GM23338 (cell line): ENCODE measurements at regions not wholly inside any gene's neighbourhood (a gene's known extent, or its start where the extent isn't known, plus 50 kb on each side); places are given as distances from the start of the nearest gene placed in this dataset.
A peak's percentile ranks its signal among the peaks of the same experiment; 100 is the strongest.

ENCODE experiments used
- CTCF ChIP-seq, 2 experiments: fragments of 200-600 bp in 1 of 2; sonication (generic) in 1 of 2; conservative IDR thresholded peaks; 2 replicates each; pipeline versions ENCODE4 v1.5.1 to v1.6.1; 2016 to 2017; ENCODE audit warnings: antibody characterized with exemption in 2 of 2, low read depth in 2 of 2, mild to moderate bottlenecking in 2 of 2, moderate library complexity in 1 of 2
- EZH2 ChIP-seq: fragments of 200-600 bp; sonication (generic); IDR thresholded peaks from one replicate; pipeline ENCODE4 v1.8.0; 2017; ENCODE audit warnings: antibody characterized with exemption, mild to moderate bottlenecking, low read depth; ENCODE audit not compliant: unreplicated experiment
- EZH2phosphoT487 ChIP-seq: fragments of 200-600 bp; sonication (generic); IDR thresholded peaks from one replicate; pipeline ENCODE4 v1.8.1; 2018; ENCODE audit warnings: antibody characterized with exemption; ENCODE audit not compliant: unreplicated experiment
- JUNB ChIP-seq: IDR thresholded peaks from one replicate; pipeline ENCODE4 v1.6.1; 2016; ENCODE audit warnings: antibody characterized with exemption; ENCODE audit not compliant: unreplicated experiment
- NANOG ChIP-seq: IDR thresholded peaks from 2 replicates; pipeline ENCODE4 v1.6.1; 2016; ENCODE audit warnings: antibody characterized with exemption, borderline replicate concordance
- POLR2AphosphoS5 ChIP-seq: IDR thresholded peaks from 2 replicates; pipeline ENCODE4 v1.6.1; 2016; ENCODE audit warnings: antibody characterized with exemption, low read depth
- TF ChIP-seq, protein P1 (sequence below): IDR thresholded peaks from one replicate; pipeline ENCODE4 v1.6.1; 2018; ENCODE audit warnings: antibody characterized with exemption; ENCODE audit not compliant: unreplicated experiment

GRCh38 chr15:77773903-77774302, 141.2 kb upstream of the LINGO1 start:
- TF ChIP-seq CTCF (conservative IDR thresholded peaks at IDR 0.05; ENCODE audit: low read depth in 2 of 2) (peak in 1 of 2 experiments; percentile 38; a peak in 2 of 4 replicates), EZH2 (no peak), POLR2AphosphoS5 (no peak), EZH2phosphoT487 (no peak), NANOG (no peak), JUNB (no peak)
- TF ChIP-seq, protein P1, sequence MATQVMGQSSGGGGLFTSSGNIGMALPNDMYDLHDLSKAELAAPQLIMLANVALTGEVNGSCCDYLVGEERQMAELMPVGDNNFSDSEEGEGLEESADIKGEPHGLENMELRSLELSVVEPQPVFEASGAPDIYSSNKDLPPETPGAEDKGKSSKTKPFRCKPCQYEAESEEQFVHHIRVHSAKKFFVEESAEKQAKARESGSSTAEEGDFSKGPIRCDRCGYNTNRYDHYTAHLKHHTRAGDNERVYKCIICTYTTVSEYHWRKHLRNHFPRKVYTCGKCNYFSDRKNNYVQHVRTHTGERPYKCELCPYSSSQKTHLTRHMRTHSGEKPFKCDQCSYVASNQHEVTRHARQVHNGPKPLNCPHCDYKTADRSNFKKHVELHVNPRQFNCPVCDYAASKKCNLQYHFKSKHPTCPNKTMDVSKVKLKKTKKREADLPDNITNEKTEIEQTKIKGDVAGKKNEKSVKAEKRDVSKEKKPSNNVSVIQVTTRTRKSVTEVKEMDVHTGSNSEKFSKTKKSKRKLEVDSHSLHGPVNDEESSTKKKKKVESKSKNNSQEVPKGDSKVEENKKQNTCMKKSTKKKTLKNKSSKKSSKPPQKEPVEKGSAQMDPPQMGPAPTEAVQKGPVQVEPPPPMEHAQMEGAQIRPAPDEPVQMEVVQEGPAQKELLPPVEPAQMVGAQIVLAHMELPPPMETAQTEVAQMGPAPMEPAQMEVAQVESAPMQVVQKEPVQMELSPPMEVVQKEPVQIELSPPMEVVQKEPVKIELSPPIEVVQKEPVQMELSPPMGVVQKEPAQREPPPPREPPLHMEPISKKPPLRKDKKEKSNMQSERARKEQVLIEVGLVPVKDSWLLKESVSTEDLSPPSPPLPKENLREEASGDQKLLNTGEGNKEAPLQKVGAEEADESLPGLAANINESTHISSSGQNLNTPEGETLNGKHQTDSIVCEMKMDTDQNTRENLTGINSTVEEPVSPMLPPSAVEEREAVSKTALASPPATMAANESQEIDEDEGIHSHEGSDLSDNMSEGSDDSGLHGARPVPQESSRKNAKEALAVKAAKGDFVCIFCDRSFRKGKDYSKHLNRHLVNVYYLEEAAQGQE: no peak
